HG03159 (cell line): ENCODE measurements at regions not wholly inside any gene's neighbourhood (a gene's known extent, or its start where the extent isn't known, plus 50 kb on each side); places are given as distances from the start of the nearest gene placed in this dataset.

Source experiments
- ATAC-seq: cut with Tn5 transposase; IDR thresholded peaks from one replicate; pipeline ENCODE4 v1.9.1; 2021; ENCODE audit warnings: mild to moderate bottlenecking, moderate library complexity; ENCODE audit not compliant: unreplicated experiment

DNA sequence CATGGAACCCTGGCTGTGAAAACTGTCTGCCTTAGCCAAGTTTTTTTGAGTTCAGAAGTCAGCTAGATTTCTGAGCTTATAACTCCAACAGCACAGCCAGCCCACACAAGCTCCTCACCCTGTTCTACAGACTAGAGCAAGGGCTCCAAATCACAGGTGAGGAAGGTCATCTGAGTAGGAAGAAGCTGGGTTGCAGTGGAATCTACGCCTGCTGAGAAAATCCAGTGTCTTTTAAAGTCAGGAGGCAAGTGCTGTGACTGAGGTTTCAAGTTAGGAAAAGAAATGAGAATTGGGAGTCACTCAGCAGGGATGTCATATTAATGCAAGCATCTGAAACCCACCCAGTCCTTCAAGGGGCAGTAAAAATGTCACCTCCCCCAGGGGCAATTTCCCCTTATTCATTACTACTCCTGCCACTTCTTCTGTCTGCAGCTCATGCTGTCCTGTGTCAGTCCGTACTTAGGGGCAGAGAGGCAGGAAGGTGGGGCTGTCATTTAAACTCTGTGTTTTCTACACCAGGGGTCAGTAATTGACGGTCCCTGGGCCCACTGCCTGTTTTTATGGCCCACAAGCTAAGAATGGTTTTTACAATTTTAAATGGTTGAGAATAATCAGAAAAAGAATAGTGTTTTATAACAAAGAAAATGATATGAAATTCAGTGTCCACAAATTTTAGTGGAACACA, 551.1 kb downstream of the BCL11A start:
- ATAC-seq, result no peak

DNA sequence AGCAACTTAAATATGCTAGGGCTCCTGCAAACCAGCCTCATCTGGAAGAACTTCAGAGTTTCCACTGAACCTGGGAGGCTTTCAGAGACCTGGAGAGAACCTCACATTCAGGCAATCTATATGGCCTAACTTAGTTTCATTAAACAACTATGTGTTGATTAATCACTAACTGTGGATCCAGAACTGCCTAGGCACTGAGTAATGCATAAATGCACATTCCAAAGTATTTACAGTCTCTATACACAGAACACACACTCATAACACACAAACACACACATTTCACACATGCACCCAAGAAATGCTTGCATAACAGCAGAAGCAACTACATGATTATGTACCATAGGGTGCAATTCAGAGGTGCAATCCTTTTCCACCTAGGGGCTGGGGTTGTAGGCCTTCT, 552.8 kb downstream of the BCL11A start:
- ATAC-seq, result no peak

DNA sequence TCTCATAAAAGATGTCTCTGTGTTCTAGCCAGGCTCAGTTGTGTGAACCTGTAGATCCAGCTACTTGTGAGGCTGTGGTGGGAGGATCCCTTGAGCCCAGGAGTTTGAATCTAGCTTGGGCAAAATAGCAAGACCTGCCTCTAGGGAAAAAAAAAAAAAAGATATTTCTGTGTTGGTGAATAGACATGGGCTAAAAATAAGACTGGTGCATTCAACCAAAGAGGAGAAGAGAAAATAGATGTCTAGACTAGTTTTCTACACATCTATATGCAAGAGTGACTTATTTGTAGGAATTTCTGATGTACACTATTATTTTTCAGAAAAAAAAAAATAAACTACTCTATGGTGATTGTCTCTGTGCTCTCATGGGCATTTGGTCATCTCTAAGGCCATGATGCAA, 555.1 kb downstream of the BCL11A start:
- no peak for ATAC-seq

DNA sequence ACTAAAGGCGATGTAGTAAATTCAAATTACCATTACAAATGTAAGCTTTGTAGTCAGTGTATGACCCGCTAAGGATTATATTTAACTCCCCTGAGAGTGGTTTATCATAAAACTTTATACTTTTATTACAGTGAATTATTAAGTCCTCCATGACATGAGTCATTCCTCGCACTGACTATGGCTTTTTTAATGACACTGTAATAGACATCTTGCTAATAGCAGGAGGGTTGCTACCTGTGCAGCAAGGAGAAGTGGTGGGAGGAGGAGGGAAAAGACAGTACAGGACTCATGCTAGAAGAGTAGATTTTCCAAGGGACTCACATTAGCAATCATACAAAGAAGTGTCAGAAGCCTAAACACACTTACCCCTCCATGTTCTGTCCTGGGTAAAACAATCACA, 556.1 kb downstream of the BCL11A start:
- no peak for ATAC-seq

DNA sequence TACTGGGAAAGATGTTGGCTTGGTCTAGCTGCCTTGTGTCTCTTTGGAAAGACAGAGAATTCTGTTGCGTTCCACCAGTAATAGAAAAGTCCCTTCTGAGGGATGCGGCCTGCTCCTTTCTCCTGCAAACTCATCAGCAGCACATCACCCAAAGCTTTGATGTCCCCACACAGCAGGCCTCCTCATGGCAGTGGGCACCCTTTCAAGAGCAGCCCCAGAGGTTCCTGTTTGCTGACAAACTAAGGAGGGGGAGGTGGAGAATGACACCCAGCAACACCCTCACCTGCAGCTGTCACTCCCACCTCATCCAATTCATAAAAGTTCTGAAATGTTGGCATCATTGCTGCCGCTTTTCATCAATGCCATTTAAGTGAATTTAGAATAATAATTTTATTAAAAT, 556.6 kb downstream of the BCL11A start:
- no peak for ATAC-seq

DNA sequence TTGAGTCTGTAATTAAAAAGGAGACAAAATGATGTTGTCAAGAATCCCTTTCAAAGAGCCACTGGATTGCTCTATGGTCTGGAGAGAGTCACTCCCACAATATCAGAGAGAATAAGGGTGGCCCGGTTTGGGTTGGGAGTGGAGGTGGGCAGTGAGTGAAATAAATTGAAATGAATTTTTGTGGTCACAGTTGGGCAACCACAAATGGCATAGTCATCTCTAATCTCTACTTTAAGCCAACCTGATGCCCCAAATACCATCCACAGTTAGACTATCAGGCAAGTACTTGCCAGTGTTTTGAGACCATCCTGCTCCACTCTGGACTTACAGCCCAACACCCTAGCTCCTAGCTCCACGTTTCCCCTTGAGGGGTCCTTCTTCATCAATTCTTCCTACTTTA, 559.7 kb downstream of the BCL11A start:
- no peak for ATAC-seq

DNA sequence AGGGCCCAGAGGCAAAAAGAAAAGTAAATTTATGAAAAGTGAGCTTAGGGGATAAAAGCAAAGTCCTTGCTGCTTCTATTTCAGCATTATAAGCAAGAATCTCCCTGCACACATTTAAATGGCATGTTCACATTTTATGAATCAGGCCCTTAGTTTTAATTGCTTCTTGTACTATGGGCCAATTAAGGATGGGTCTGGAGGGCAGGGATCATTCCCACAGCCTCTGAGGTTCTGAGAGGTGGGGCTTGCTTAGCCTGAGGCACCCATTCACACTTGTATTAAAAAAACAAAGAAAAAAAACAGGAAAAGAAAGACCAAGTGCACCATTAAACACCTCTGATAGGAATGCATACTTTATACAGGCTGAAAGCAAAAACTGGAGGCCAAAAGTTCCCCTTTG, 565.1 kb downstream of the BCL11A start:
- no peak for ATAC-seq

DNA sequence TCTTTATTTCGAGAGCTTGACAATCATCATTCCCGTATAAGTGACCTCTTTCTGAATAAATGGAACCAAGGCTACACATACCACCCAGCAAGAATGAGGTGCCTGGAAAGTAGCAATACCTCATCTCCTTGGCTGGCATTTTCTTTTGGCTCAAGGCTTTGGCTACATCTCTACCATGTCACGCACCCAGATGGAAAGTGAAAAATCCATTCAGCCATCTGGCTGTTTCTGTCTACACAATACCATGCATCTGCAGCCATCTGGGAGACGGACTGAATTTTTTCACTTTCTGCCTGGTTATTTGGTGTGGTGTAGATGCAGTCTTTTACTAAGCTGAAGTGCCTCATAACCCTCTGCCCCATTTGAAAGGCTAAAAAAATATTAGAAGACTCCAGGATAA, 566.9 kb downstream of the BCL11A start:
- no peak for ATAC-seq

DNA sequence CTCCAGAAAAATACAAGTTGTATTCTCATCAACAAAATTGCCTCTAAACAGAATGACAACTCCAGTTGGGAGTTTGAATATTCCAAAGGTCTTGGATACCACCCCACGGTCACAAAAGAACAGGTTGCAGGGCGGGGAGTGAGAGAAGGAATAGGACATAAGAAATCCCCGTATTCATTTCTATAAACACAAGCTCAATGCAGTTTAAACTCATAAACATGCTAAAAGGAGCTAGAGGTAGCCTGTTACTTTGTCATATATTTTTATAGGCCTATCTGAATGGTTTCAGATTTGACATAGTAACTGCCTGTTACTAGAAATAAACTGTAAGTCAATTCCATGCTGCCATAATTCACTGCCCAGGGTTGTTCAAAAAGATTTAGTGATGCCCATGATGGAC, 567.5 kb downstream of the BCL11A start:
- ATAC-seq, result no peak

DNA sequence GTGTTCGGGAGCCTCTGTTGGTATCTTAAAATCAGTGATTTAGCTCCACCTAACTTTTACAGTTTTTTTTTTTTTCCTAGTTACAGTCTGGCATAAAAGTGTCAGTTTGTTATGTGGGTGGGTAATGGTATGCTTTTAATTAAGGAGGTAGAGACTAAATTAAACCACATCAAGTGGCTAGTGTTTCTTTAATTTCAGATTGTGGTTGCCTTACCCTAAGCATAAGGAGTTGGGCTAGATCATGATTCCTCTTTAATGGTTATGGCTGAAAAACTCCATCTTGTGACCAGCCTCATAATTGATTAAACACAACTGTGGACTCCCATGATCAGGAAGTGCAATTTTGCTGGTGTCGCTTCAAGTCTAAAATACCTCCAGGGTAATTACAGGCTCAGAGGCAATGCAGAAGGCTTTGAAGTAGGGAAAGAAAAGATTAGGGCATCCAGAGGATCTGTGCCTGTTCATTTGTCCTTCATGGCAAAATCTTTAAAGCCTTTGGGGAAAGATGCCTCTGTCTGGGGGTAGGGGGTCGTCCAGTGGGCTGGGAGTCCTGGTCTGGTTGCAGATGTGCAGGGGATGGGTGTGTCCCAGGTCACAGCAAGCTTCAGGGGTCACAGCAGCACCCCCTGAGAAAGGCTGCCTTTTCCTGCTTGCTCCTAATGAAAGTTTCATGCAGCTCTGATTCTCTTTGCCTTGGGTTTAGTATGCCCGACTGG, 579.2 kb downstream of the BCL11A start:
- no peak for ATAC-seq

DNA sequence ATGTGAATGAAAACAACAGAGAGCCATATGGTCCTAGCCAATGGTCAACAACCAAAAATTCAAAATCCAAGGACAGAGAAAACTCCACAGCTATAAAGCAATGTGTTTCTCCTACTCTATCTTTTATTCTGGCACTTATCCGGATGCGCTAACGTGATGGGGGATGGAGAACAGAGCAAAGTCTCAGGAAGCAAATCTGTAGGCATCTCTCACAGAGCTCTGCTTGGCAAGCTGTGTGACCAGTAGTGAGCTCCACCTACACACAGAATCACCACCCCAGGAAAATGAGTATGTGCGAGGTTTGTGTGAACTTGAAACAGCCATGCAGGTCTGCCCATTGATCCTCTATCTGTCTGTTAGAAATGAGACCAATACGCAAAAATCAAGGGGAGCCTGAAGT, 584.3 kb downstream of the BCL11A start:
- no peak for ATAC-seq

DNA sequence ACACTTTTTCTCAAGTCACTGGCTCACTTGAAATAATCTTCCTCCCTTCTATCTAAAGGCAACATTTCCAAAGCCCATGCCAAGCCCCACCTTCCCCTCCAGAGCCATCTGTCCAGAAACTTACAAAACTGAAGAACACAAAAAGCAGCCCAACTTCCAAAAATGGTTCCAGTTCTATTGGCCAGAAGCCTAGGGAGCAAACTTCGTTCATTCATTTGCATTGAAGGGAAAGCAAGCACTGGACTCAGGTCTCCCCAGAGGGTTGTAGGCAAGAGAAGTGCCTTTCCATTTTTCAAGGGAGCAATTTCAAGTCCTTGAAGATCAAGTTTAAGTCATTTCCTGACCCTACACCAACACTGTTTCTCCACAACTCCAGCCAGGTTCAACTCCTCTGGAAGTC, 585.0 kb downstream of the BCL11A start:
- ATAC-seq, result no peak

DNA sequence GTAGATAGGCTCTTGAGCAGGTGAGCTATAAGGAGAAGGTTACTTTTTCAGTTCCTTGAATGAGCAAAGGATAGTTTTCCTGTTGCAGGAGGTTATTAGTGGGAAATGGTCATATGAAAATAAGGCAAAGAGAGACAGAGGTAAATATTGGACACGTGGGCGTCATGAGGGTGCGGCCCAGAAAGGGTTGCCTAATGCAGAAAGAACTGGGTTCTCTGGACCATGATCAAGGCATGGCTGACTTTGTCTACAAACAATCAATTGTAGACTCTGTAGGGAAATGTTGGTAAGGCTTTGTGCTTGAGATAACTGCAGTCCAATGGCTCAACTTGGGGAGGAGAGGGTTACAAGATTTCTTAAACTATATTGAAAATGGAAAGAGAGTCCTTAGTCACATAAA, 585.8 kb downstream of the BCL11A start:
- ATAC-seq, result no peak

DNA sequence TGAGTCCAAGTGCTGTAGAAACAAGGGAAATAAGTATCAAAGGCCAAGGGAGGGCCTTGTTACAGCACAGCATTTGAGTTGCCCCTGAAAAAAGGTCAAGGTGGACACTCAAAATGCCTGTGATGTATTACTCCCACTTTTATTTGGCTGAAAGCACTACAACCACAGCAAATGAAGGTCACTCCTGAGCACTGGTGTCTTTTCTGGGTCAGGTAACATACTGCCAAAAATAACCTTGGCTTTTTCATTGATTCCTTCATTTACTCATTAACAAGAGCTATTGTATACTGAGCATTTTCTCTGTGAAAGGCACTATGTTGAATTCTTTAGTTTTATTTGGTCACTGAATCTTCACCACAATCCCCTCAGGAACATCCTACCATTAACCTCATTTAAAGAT, 590.3 kb downstream of the BCL11A start:
- no peak for ATAC-seq

DNA sequence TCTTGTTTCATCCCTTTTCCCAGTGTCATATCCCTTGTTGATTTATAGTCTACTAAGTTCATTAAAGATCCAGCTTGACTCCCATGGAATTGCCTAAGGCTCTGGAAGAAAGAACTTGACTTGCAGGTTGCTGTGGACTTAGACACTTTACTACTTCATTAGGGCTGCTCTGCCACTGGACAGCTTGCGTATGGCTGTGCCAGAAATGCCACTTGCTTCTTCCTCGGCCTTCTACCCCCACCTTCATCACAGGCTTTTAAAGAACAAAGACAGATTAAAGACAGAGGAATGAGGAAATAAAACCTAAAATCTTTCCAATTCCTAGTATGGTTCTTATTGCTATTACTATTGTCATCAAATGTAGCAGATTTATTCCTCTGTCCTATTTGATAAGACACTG, 591.7 kb downstream of the BCL11A start:
- ATAC-seq, result no peak

DNA sequence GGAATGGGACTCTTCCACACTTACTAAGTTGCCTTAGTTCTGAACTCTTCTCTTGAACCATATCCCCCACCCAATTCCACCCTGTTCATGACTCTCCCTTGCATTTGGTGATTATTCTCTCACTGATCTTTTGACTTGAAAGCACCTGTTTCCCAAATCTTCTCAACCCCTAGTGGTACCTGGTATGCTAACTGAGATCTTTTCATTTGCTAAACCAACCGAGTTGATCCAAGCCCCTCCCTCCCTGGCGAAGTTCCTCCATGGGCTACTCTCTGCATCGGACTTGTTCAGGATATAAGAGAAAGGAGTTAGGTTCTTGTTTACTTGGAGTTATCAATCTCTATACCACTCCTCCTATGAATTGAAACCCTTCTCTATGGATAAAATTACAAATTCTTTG, 593.5 kb downstream of the BCL11A start:
- ATAC-seq, result no peak

DNA sequence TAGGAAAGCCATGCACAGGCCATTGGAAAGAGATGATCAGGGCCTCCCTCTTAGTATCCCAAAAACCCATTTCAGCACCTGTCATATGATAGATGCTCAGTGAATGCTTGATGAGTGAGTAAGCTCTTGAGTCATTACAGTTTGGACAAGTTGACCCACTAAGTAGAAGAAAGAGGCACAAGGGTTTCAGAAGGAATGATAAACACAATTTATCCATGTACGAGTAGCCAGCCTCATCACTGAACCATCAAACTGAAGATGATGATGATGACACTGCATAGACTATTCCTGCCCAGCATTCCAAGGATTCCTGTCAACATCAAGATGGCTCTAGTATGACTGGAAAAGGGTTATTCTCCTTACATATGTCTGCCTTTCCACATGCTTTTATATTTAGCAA, 596.0 kb downstream of the BCL11A start:
- ATAC-seq, result no peak

DNA sequence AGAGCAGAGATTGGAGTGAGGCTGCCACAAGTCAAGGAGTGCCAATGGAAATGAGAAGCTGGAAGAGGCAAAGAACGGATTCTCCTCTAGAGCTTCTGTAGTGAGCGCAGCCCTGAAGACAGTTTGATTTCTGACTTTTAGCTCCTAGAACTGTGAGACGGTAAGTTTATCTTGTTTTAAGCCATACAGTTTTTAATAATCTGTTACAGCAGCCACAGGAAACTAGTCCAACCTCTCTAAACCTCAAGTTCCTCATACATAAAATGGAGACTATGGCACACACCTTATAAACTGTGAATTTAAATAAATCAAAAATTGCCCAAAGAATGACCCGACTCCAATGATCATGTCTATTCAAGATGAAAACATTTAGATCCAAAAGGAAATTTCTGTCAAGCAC, 596.5 kb downstream of the BCL11A start:
- no peak for ATAC-seq

DNA sequence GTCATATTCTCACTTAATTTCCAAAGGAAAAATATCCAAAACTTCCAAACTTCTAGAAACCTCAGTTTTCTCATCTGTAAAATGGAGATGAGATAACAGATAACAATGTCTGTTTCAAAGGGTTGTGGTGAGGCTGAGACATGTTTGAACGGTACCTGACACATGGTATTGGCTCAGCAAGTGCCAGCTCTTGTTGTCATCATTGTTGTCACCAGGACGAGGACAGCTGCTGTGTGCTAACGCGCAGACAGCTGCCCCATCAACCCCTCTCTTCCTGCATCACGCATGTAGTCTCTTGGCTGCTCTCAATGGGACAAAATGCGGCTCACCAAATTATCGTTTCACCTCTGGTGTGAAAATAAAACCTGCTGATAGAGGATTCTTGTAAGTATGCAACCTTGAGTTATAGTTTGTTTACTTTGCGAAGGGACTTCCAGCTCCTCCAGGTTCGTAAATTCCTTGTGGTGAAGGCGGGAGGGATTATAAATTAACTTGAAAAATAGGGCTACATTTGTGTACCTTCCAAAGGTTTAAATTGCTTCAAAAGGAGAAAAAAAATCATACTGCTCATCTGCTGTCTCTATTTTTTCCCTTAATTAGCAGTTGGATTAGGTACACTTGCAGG, 605.4 kb downstream of the BCL11A start:
- no peak for ATAC-seq

DNA sequence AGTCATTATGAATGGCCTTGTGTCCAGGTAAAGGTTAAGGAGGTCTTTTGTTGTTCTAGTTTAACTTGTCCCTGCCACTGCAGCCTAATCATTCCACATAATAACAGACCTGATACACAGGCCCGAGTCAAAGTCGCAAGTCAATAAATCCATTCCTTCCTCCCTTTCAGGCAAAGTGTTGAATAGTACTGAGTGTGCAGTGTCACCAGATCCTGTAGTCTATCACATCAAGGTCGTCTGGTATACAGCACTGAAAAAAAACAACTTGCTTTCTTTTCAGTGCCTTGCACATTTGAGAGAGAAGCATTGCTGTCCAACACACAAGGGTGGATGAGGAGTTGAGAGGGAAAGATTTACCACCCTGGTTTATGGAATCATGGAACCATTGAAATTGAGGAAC, 606.2 kb downstream of the BCL11A start:
- no peak for ATAC-seq

DNA sequence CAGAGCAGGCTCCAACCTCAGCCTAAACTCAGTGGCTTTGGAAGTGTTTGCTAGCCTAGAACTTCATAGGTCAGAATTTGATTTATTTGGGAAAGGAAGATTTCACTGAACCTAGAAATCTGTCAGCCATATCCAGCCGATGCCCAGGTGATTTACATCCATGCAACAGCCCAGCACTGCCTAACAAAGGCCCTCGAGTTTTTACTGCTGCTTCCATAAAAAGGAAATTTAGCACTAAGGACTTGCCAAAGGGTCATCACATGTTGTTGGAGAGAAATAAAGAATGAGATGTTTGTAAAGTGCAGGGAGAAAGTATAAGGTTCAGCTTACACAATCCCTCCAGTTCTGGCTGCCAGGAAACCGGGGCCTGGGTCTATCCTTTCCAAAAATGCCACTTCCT, 614.2 kb downstream of the BCL11A start:
- ATAC-seq, result no peak

DNA sequence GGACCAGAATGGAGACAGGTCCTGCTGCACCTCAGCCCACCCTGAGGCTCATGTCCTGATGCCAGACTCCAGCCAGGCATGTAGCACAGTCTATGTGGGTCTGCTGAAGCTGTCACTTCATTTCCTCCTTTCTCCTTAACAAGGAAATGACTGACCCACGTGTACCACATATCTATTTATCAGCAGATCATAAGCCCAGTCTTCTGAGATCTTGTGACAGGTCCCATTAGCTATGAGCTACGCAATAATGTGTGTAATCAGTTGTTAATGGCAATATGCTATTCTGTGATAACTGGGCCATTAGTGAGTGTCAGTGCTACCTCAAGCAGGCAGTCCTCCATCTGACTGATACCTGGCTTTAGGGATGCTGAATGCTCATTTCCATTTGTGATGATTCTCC, 615.3 kb downstream of the BCL11A start:
- no peak for ATAC-seq
